DLD1 (cell line): ENCODE measurements at regions not wholly inside any gene's neighbourhood (a gene's known extent, or its start where the extent isn't known, plus 50 kb on each side); places are given as distances from the start of the nearest gene placed in this dataset.

Experiments used
- in situ Hi-C: cut with HindIII; loops from 2 replicates; pipeline ENCODE4 v1.10.0; 2017; ENCODE audit warnings: low sequenced_read_pairs

DNA sequence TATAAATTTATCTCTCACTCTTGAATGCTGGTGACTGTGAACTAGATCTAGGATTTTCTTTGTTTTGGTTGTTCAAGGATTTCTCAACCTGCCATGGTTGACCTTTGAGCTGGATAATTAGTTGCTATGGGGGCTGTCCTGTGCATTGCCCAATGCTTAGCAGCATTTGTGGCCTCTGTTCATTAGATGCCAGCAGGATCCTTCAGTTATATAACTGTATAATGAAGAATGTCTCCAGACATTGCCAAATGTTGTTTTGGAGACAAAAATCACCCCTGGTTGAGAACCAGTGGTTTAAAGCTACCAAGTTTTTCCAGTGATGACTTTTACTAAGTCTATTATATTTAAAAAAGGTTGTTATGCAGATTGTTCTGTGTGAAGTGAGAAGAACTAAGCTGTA lies 147.9 kb upstream of the STXBP6 start:
- in situ Hi-C loops, result no loop called here

GRCh38 chr14:25180221-25180620 lies 130.3 kb upstream of the STXBP6 start:
- in situ Hi-C loops, result no loop called here

DNA sequence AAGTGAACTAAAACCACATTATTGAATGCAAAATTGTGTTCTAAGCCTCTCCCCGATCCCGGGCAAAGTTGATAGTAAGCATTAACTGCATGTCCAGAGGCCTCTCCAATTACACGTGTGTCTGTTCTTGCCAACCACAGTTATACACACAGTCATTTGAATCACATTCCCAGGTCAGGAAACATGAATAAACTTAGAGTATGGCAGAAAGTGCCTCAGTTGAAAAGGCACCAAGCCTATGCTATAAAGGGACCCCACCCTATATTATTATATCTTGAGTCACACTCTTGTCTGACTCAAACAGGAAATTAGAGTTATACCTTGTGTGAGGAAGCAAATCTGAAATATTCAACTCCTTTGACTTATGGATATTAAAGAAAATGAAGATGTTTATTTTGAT lies 128.3 kb upstream of the STXBP6 start:
- in situ Hi-C loops, result no loop called here

- in situ Hi-C loops, result no loop called here
Observed at GRCh38 chr14:25150934-25151790, 101.2 kb upstream of the STXBP6 start.

DNA sequence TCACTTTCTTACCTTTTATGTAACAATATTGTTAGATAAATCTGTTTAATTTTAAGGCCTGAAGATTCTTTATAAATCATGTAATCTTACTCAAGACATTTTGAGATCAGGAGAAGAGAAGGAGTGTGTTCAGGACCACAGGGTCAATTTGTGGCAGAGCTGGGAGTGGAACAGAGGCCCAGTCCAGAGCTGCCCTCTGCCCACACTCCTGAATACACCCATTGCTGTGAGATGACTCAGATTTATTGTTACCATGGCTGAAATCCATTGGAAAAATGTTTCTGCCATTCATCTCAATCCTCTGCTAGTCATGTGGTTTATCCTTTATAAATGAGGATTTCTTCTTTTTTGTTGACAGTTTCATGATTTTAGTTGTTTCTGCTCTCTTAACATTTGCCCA lies 100.5 kb upstream of the STXBP6 start:
- in situ Hi-C loops, result no loop called here

DNA sequence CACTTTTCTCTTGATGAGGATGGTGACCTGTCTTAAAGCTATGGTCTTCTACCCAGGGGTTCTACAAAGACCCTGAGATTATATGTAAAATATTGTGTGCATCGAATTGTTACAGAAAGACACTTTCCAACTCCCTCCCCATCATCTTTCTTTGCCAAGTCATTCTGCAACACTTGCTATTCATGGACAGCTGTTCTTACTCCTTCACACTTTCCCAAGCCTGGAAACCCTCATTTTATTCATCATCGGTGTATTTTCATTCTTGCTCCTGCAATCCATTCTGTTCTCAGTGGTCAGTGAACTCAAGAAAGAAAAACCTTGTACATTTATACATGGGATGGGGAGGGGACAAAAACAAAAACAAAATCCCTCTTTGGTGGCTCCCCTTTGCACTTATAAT lies 90.5 kb upstream of the STXBP6 start:
- in situ Hi-C loops, result no loop called here

DNA sequence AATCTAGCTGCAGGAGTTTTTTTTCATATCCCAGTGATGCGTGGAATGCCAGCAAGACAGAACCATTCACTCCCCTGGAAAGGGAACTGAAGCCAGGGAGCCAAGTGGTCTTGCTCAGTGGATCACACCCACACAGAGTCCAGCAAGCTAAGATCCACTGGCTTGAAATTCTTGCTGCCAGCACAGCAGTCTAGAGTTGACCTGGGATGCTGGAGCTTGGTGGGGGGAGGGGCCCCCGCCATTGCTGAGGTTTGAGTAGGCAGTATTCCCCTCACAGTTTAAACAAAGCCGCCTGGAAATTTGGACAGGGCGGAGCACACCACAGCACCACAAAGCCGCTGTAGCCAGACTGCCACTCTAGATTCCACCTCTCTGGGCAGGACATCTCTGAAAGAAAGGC lies 86.9 kb upstream of the STXBP6 start:
- in situ Hi-C loops, result no loop called here

DNA sequence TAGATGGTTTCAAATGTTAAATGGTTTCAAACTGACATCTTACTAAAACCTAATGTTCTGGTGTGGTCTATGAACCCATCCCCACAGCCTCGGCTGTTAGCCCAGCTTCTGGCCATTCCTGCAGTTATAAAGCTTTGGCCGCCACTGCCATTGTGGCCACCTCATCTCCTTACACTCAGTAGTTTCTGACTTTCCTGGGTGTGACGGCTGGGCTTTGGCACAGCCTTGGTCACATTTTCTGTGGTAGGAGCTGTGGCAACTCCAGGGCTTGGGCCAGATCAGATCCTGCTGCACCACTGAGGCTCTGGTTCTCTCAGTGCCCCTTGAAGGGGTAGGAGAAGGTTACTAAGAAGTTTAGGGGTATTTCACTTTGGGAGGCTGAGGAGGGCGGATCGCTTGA lies 84.2 kb upstream of the STXBP6 start:
- in situ Hi-C loops, result loop anchor here (5.0 kb wide), 1 partner anchor 82 kb away; the partner anchor contains the start of gene STXBP6

DNA sequence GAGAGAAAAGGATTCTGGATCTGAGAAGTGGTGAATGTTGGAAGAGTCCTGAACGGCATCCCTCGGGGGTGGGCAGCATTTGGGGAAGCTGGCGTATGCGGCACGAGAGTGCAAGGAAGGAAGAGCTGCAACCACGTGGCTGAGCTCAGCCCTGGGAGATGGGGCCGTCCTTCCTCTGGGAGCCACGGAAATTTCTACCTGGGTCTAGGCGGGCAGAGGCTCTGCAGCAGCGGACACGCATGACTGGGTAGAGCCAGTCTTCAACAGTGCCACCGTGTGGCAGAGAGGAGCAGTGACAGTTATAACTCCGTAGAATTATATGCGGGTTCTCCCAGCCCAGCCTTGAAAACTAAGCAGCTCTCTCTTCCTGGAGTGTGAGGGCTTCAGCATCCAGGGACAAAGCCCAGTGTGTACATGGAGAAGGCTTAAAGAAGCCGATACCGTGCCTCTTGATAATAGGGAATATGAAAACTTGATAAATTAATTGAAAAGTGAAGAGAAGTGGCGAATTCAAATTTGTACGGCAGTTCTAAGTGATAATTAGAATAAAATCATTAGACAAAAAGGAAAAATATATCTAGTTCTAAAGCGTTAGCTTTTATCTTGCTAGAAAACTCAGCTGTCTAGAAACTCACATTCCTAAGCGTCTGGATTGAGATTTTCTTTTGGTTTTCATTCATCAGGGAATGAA lies 82.9 kb upstream of the STXBP6 start:
- in situ Hi-C loops, result loop anchor here (5.0 kb wide), 1 partner anchor 81 kb away; the partner anchor contains the start of gene STXBP6

DNA sequence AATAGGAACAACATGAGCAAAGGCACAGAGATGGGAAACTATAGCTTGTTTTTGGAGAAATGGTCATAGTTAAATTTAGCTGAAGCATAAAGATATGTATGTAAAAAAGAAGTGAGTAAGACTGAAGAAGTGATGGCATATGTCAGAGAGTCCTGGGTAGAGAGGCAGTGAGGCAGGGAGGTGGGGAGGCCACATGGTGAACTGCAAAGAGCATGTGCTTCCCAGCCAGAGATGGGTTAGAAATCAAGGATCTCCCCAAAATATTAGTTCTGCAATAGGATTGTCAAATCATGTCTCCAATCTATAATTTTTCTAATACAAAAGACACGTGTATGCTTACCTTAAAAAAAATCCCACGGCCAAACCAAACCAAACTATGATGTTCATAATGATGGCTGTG lies 82.1 kb upstream of the STXBP6 start:
- in situ Hi-C loops, result loop anchor here (5.0 kb wide), 1 partner anchor 80 kb away; the partner anchor contains the start of gene STXBP6

DNA sequence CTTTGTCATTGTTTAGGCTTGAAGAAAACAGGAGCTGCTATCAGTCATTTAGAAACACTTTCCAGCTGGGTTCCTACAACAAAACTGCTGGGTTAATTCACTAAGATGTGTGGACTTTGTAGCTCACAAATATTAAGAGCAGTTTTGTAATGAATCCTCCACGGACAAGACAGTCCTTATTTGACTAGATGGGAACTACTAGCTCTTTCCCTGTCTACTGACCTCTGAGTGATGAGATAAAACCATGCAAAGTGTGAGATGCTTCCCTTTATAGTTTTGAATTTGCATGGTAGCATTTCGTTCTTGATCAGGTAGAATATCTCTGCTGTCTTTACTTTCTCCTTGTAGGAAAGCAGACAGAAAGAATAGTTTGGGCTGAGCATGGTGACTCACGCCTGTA lies 72.9 kb upstream of the STXBP6 start:
- in situ Hi-C loops, result no loop called here

- in situ Hi-C loops, result no loop called here
Observed at GRCh38 chr14:25122211-25122610, 72.3 kb upstream of the STXBP6 start.

DNA sequence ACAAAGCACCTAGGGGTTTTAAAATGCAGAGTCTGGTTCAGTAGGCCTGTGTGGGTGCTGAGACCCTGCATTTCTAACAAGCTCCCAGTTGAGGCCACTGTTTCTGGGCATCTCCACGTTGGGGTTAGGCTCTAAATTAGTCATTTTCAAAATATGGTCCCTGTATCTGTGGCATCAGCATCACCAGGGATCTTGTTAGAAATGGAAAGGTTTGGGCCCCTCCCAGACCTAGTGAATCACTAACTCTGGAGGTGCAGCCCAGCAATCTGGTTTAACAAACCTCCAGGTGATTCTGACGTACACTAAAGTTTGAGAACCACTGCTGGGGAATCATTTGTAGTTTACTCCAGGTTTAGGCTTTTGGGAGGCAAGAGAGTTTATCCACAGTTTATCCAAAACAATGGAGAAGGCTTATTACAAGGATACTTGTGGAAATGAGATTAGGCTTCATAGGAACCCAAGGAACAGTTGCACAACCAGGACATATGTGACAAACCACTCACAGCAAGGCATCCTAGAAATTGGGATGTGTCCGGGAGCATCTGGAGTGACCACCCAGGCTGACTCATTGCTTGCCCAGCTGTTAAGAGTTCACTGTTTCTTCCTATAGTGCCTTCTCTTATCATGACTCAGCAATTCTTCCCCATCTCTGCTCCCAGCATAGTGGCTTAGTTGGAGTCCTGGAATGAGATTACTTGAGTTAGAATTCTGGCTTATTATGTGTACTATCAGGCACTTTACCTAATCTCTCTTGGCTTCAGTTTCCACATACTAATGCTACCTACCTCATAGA lies 71.6 kb upstream of the STXBP6 start:
- in situ Hi-C loops, result no loop called here

DNA sequence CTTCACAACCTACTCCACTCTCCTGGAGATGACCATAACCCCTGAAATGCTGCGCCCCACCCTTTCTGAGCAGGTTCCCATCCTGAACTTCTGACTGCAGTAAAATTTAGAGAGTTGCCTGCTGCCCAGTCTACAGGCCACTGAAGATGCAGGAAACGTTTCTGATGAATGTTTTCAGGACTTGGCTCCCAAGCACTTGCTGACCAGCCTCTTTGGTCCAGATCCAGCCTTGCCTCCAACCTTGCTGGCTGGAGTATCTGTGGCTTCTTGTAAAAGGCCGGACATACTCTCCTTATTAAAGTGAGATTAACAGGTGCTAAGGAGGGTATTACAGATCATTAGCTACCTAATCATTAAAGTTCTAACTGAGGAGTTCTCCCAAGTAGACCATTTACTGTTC lies 70.3 kb upstream of the STXBP6 start:
- in situ Hi-C loops, result no loop called here

GRCh38 chr14:25118671-25119070 lies 68.7 kb upstream of the STXBP6 start:
- in situ Hi-C loops, result no loop called here

GRCh38 chr14:25117342-25117741 lies 67.4 kb upstream of the STXBP6 start:
- in situ Hi-C loops, result no loop called here

DNA sequence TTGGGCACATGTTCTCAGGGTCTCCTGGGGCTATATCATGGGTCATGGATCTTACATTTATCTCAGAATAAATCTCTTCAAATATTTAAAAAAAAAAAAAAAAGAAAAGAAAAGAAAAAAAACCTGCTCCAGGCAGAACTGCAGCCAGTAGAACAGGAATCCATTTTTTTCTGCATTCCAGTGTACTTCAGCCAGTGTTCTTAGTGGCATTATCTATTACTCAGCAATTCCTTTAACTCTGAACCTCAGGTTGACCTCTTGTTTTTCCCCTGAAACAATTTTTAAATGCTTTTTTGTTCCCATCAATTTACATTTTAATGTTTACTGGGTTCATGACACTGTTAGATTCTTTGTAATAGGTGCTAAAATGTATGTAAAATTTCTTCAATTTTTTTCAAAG lies 66.7 kb upstream of the STXBP6 start:
- in situ Hi-C loops, result no loop called here

DNA sequence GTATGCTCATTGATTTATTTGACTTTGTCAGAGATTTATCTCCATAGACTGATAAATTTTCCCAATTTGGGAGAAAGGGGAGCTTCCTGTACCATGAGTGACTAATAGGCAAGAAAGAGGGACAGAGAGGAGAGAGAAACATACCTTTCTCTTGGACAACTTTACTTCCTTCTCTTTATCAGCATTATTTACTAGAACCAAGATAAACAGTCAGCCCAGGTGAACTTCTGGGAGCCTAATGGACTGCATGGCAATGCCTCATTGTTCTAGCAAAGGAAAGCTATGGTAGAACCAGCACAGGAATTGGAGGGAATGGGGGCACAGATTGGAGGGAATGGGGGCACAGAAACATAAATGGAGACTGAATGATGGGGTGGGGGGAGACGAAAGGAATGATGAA lies 63.4 kb upstream of the STXBP6 start:
- in situ Hi-C loops, result no loop called here

GRCh38 chr14:25111061-25111601 lies 61.2 kb upstream of the STXBP6 start:
- in situ Hi-C loops, result no loop called here

- in situ Hi-C loops, result no loop called here
Observed at GRCh38 chr14:25110106-25110505, 60.2 kb upstream of the STXBP6 start.

GRCh38 chr14:25108959-25109358 lies 59.0 kb upstream of the STXBP6 start:
- in situ Hi-C loops, result no loop called here
